Tibial artery (tissue), 4 donors: ENCODE measurements at regions not wholly inside any gene's neighbourhood (a gene's known extent, or its start where the extent isn't known, plus 50 kb on each side); places are given as distances from the start of the nearest gene placed in this dataset.

ENCODE experiments used
- DNase-seq, 2 donors: peaks; one replicate each; pipeline ENCODE4 v3.0.0-alpha.2; 2019
- H3K27ac ChIP-seq, 2 donors: fragments of 200-600 bp; sonication (generic) in 1 of 2; 1 replicate in 1 of 2; 2 replicates in 1 of 2; pipeline ENCODE4 v1.5.1; 2018 to 2019; ENCODE audit warnings: mild to moderate bottlenecking in 1 of 2
- H3K27me3 ChIP-seq, 2 donors: fragments of 200-600 bp; sonication (generic) in 1 of 2; one replicate each; pipeline versions ENCODE4 v1.5.1 to v1.6.0; 2016 to 2019
- H3K36me3 ChIP-seq, 3 donors: fragments of 200-600 bp; sonication (generic) in 2 of 3; one replicate each; pipeline ENCODE4 v1.5.1; 2016 to 2019; ENCODE audit warnings: mild to moderate bottlenecking in 2 of 3
- H3K4me1 ChIP-seq, 4 donors: fragments of 200-600 bp; sonication (generic) in 2 of 4; 1 replicate in 3 of 4; 2 replicates in 1 of 4; pipeline ENCODE4 v1.5.1; 2016 to 2019
- H3K4me3 ChIP-seq, 2 donors: fragments of 200-600 bp; sonication (generic) in 1 of 2; 1 replicate in 1 of 2; 2 replicates in 1 of 2; pipeline ENCODE4 v1.5.1; 2018 to 2019; ENCODE audit warnings: mild to moderate bottlenecking in 2 of 2
- H3K9me3 ChIP-seq, 3 donors: fragments of 200-600 bp; sonication (generic) in 1 of 3; one replicate each; pipeline ENCODE4 v1.5.1; 2016 to 2019
- intact Hi-C: fragments of 100-400 bp; cut with DNase I; formaldehyde crosslinking; loops from one replicate; pipeline ENCODE4 v1.15.0; 2023; ENCODE audit warnings: low total_unique reads
- TF ChIP-seq, protein P1 (sequence below), 2 experiments: fragments of 200-600 bp in 1 of 2; fragments of 450-650 bp in 1 of 2; IDR thresholded peaks; one replicate each; pipeline ENCODE4 v1.5.1; 2017 to 2019; ENCODE audit warnings: antibody characterized with exemption in 2 of 2, mild to moderate bottlenecking in 1 of 2, moderate library complexity in 1 of 2

DNA sequence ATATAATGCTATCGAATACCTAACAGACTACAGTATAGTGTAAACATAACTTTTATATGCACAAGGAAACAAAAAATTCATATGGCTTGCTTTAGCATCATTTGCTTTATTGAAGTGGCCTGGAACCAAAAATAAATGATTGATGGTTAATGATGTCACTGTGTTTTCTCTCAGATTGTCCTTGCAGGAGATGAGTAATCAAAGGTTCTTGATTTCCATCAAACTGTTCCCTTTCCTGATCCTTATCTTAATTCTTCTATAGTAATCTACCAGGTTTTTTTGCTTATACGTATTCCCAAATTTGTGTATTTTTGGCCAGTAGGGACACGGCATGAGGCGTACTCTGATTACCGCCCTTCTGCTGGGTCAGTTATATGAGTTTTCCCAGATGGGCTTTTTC is 104.9 kb upstream of the CXCR4 start:
- DNase-seq = no peak
- intact Hi-C loops = no loop called here
- Histone ChIP-seq H3K27ac (no peak overlapping the region), H3K9me3 (no peaks in the 10 kb centered on the region), H3K4me3 (no peak overlapping the region), H3K36me3 (no peaks in the 10 kb centered on the region), H3K27me3 (no peaks in the 10 kb centered on the region), H3K4me1 (no peaks in the 10 kb centered on the region)
- TF ChIP-seq, protein P1, sequence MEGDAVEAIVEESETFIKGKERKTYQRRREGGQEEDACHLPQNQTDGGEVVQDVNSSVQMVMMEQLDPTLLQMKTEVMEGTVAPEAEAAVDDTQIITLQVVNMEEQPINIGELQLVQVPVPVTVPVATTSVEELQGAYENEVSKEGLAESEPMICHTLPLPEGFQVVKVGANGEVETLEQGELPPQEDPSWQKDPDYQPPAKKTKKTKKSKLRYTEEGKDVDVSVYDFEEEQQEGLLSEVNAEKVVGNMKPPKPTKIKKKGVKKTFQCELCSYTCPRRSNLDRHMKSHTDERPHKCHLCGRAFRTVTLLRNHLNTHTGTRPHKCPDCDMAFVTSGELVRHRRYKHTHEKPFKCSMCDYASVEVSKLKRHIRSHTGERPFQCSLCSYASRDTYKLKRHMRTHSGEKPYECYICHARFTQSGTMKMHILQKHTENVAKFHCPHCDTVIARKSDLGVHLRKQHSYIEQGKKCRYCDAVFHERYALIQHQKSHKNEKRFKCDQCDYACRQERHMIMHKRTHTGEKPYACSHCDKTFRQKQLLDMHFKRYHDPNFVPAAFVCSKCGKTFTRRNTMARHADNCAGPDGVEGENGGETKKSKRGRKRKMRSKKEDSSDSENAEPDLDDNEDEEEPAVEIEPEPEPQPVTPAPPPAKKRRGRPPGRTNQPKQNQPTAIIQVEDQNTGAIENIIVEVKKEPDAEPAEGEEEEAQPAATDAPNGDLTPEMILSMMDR (IDR thresholded peaks at IDR 0.05) = no peak

DNA sequence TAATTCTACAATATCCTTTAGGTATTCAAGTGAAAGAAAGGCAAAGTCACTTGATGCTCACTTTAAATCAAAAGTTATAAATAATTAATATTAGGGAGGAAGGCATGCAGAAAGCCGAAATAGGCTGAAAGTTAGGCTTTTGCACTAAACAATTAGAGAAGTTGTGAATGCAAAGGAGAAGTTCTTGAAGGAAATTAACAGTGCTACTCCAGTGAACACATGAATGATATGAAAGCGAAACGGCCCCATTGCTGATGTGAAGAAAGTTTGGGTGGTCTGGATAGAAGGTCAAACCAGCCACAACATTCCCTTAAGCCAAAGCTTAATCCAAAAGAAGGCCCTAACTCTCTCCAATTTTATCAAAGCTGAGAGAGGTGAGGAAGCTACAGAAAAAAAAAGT is 103.1 kb upstream of the CXCR4 start:
- Histone ChIP-seq H3K27ac (no peak overlapping the region), H3K9me3 (no peaks in the 10 kb centered on the region), H3K4me1 (no peaks in the 10 kb centered on the region), H3K4me3 (no peak overlapping the region), H3K27me3 (no peaks in the 10 kb centered on the region), H3K36me3 (no peaks in the 10 kb centered on the region)
- TF ChIP-seq, protein P1 (IDR thresholded peaks at IDR 0.05) = no peak
- intact Hi-C loops = no loop called here
- no peak for DNase-seq

DNA sequence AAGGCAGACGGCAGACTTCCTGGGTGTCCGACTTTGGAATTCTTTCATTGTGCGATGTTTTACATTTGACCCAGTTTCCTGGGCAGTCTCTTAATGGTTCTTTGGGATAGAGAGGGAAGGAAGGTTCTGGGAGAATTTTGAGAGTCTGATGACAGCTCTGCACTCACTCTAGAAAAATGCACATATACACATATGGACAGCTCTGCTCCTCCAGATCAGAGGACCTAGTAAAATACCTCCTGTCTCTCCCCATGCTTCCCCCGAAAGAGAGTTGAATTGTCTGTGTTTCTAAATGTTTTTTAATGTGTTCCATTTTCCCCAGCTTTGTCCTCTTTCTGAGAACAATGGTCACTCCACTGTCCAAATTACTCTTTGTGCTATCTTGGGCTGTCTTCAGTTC is 102.0 kb upstream of the CXCR4 start:
- Histone ChIP-seq H3K27me3 (no peaks in the 10 kb centered on the region), H3K27ac (no peak overlapping the region), H3K36me3 (no peaks in the 10 kb centered on the region), H3K4me1 (no peaks in the 10 kb centered on the region), H3K9me3 (no peaks in the 10 kb centered on the region), H3K4me3 (no peak overlapping the region)
- DNase-seq = no peak
- TF ChIP-seq, protein P1 (IDR thresholded peaks at IDR 0.05) = no peak
- intact Hi-C loops = no loop called here

DNA sequence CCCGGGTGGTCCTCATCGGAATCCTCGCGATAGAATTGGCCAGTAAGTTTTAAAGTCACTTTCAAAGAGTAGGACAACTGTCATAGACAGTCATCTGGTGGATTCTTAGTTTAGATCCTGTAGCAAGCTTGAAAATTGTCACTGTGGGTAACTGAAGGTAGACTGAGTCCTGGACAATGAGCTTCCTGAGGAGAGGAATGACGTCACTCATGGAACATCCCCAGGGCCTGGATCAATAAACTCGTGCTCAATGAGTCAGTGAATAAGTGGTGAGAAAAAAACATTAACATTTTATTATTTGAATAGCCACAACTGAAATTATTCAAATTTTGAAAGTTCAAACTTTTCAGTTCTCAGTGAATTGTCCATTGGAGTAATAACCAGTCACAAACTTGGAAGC is 101.4 kb upstream of the CXCR4 start:
- TF ChIP-seq, protein P1 (IDR thresholded peaks at IDR 0.05) = no peak

DNA sequence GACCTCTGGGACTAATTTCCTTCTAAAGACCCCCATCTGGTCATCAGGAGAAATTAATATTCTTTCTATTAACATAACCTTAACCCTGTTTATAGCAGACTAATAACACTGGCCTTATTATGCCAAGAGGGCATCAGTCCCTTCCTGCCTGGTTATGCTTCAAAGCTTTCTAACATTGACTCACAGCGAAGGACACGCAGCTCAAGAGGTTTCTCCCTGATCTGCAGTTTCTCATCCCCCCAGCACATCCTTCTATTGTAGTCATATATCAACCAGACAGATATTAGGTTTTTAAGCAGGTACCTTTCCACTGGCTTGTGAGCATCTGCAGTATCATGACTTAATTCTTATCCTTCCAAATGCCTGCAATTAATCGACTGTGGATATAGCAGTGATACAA is 100.0 kb upstream of the CXCR4 start:
- no peaks in the 10 kb centered on the region for H3K9me3 ChIP-seq
- H3K27me3 ChIP-seq = no peaks in the 10 kb centered on the region
- H3K27ac ChIP-seq = no peak overlapping the region
- intact Hi-C loops = no loop called here
- no peaks in the 10 kb centered on the region for H3K4me1 ChIP-seq
- DNase-seq = no peak
- H3K36me3 ChIP-seq = no peaks in the 10 kb centered on the region
- H3K4me3 ChIP-seq = no peak overlapping the region
- TF ChIP-seq, protein P1 (IDR thresholded peaks at IDR 0.05) = no peak

More for the DNA sequence above, 101.4 kb upstream of the CXCR4 start:
- Histone ChIP-seq H3K27me3 (no peaks in the 10 kb centered on the region), H3K4me3 (no peak overlapping the region), H3K4me1 (no peaks in the 10 kb centered on the region), H3K9me3 (no peaks in the 10 kb centered on the region), H3K27ac (no peak overlapping the region), H3K36me3 (no peaks in the 10 kb centered on the region)
- DNase-seq = no peak
- intact Hi-C loops = no loop called here

DNA sequence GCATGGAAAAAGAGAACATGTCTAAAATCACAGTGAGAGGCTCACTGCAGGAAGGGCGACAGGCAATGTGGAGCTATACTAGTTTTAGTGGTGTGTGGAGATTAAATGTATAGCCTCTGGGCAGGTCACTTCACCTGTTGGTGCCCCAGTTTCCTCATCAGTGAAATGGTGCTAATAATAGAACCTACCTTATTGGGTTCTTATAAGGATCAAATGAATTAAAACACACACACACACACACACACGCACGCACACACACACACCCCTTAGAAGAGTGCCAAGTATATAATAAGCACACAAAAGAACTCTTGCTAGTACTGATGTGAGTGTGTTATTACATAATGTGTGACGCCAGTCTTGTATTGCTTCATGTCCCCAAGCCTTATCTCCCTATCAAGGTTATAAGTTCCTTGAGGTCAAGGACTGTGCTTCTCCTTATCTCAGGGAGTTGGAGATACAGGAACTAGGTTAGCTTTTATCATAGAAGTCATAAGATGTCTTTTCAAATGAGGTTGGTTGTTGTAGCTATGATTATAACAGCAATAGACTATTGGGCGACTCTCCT is 98.0 kb upstream of the CXCR4 start:
- TF ChIP-seq, protein P1 (IDR thresholded peaks at IDR 0.05) = no peak
- no peaks in the 10 kb centered on the region for H3K36me3 ChIP-seq
- no peak overlapping the region for H3K4me3 ChIP-seq
- no peaks in the 10 kb centered on the region for H3K4me1 ChIP-seq
- no peak for DNase-seq
- no peaks in the 10 kb centered on the region for H3K27me3 ChIP-seq
- H3K9me3 ChIP-seq = no peaks in the 10 kb centered on the region
- no peak overlapping the region for H3K27ac ChIP-seq
- intact Hi-C loops = no loop called here
